H1 (cell line): ENCODE measurements at regions not wholly inside any gene's neighbourhood (a gene's known extent, or its start where the extent isn't known, plus 50 kb on each side); places are given as distances from the start of the nearest gene placed in this dataset.

Experiments used
- CTCF ChIA-PET: fragments of 300-600 bp; sonication (Branson Sonifier 250); formaldehyde crosslinking; loops from one replicate; lab custom pipeline; 2021; ENCODE audit not compliant: partially characterized antibody; lab: Charles Lee
- POLR2A ChIA-PET: fragments of 300-600 bp; sonication (Branson Sonifier 250); formaldehyde crosslinking; loops from one replicate; lab custom pipeline; 2021; ENCODE audit warnings: inconsistent platforms; ENCODE audit not compliant: partially characterized antibody; lab: Charles Lee
- DNase-seq, 2 experiments: peaks; one replicate each; pipeline versions ENCODE4 v3.0.0 to v3.0.0-alpha.2; 2010 to 2022; ENCODE audit warnings: low spot score in 2 of 2, low read depth in 1 of 2, mixed read lengths in 1 of 2
- FAIRE-seq: peaks from 2 replicates; lab custom pipeline; 2011; peaks lifted over from hg19 to GRCh38; lab: Jason Lieb, UNC
- H2AFZ ChIP-seq: 2 replicates; pipeline ENCODE4 v1.8.1; 2012; ENCODE audit warnings: low read length, inconsistent platforms
- H2AK5ac ChIP-seq: 2 replicates; pipeline ENCODE4 v1.6.1; 2013; ENCODE audit warnings: low read depth, low read length
- H2BK120ac ChIP-seq: replicated peaks from 2 replicates; pipeline ENCODE3; 2013; ENCODE audit warnings: low read depth, low read length, inconsistent platforms
- H2BK12ac ChIP-seq: 2 replicates; pipeline ENCODE4 v1.6.1; 2013; ENCODE audit warnings: low read depth, low read length
- H2BK15ac ChIP-seq: 2 replicates; pipeline ENCODE4 v1.6.1; 2013; ENCODE audit warnings: low read length
- H2BK20ac ChIP-seq: 2 replicates; pipeline ENCODE4 v1.6.1; 2013; ENCODE audit warnings: low read length
- H2BK5ac ChIP-seq: 2 replicates; pipeline ENCODE4 v1.6.1; 2013; ENCODE audit warnings: low read depth, low read length
- H3K14ac ChIP-seq: 2 replicates; pipeline ENCODE4 v1.6.1; 2013; ENCODE audit warnings: inconsistent platforms; ENCODE audit not compliant: insufficient read length
- H3K18ac ChIP-seq: 2 replicates; pipeline ENCODE4 v1.6.1; 2013; ENCODE audit warnings: low read length; ENCODE audit errors: extremely low read depth
- H3K23ac ChIP-seq: 2 replicates; pipeline ENCODE4 v1.6.1; 2013; ENCODE audit warnings: inconsistent platforms; ENCODE audit not compliant: insufficient read length
- H3K23me2 ChIP-seq: 2 replicates; pipeline ENCODE4 v1.6.1; 2013; ENCODE audit warnings: low read depth, low read length
- H3K27ac ChIP-seq: 2 replicates; pipeline ENCODE4 v1.6.1; 2011; ENCODE audit warnings: low read depth, low read length, inconsistent platforms
- H3K27me3 ChIP-seq, 4 experiments: replicated peaks in 1 of 4; 1 replicate in 1 of 4; 2 replicates in 3 of 4; pipeline versions ENCODE4 v1.6.1 to v1.8.1; 2011 to 2013; ENCODE audit warnings: low read length in 3 of 4, mild to moderate bottlenecking in 3 of 4, inconsistent platforms in 2 of 4, mixed read lengths in 2 of 4, moderate library complexity in 1 of 4; ENCODE audit not compliant: control insufficient read depth in 3 of 4, insufficient read depth in 3 of 4; ENCODE audit errors: extremely low read depth in 1 of 4
- H3K36me3 ChIP-seq, 4 experiments: 2 replicates each; pipeline versions ENCODE4 v1.6.1 to v1.8.1; 2011 to 2013; ENCODE audit warnings: mild to moderate bottlenecking in 4 of 4, low read length in 3 of 4, moderate library complexity in 2 of 4, control low read depth in 1 of 4, inconsistent platforms in 1 of 4; ENCODE audit not compliant: insufficient read depth in 4 of 4, control insufficient read depth in 2 of 4
- H3K4ac ChIP-seq: replicated peaks from 2 replicates; pipeline ENCODE3; 2013; ENCODE audit warnings: low read length, low read depth, mixed read lengths, inconsistent platforms; ENCODE audit not compliant: insufficient read length
- H3K4me1 ChIP-seq, 4 experiments: replicated peaks in 1 of 4; 1 replicate in 1 of 4; 2 replicates in 3 of 4; pipeline versions ENCODE4 v1.6.1 to v1.8.1; 2011 to 2013; ENCODE audit warnings: low read length in 3 of 4, inconsistent platforms in 2 of 4, mixed read lengths in 1 of 4; ENCODE audit not compliant: insufficient read depth in 4 of 4, control insufficient read depth in 3 of 4
- H3K4me2 ChIP-seq, 2 experiments: 2 replicates each; pipeline versions ENCODE4 v1.6.1 to v1.8.1; 2011 to 2013; ENCODE audit warnings: low read depth in 2 of 2, low read length in 2 of 2, control low read depth in 1 of 2, inconsistent platforms in 1 of 2, mild to moderate bottlenecking in 1 of 2; ENCODE audit not compliant: insufficient read depth in 1 of 2
- H3K4me3 ChIP-seq, 4 experiments: fragments of 200-600, 300-600 bp in 1 of 4; sonication (generic), shearing (Covaris generic), sonication (Bioruptor Twin) in 1 of 4; 2 replicates each; pipeline versions ENCODE4 v1.5.1 to v1.8.1; 2011 to 2016; ENCODE audit warnings: low read length in 4 of 4, low read depth in 3 of 4, control low read depth in 2 of 4, inconsistent platforms in 2 of 4, mild to moderate bottlenecking in 2 of 4, mixed read lengths in 1 of 4, moderate library complexity in 1 of 4; ENCODE audit not compliant: insufficient read depth in 2 of 4; ENCODE audit errors: extremely low read depth in 1 of 4
- H3K56ac ChIP-seq: replicated peaks from 2 replicates; pipeline ENCODE3; 2013; ENCODE audit warnings: low read depth, mild to moderate bottlenecking, mixed read lengths, low read length, inconsistent platforms; ENCODE audit not compliant: insufficient read length
- H3K79me1 ChIP-seq: 2 replicates; pipeline ENCODE4 v1.6.1; 2013; ENCODE audit warnings: low read depth, low read length, control low read depth
- H3K79me2 ChIP-seq, 2 experiments: 2 replicates each; pipeline versions ENCODE4 v1.6.1 to v1.8.1; 2012 to 2013; ENCODE audit warnings: low read length in 2 of 2, mild to moderate bottlenecking in 2 of 2, inconsistent platforms in 1 of 2; ENCODE audit not compliant: insufficient read depth in 2 of 2, control insufficient read depth in 1 of 2
- H3K9ac ChIP-seq, 4 experiments: replicated peaks in 1 of 4; 1 replicate in 1 of 4; 2 replicates in 3 of 4; pipeline versions ENCODE4 v1.6.1 to v1.8.1; 2011 to 2013; ENCODE audit warnings: low read depth in 3 of 4, low read length in 3 of 4, control low read depth in 2 of 4, mild to moderate bottlenecking in 2 of 4, moderate library complexity in 2 of 4, inconsistent platforms in 1 of 4; ENCODE audit errors: extremely low read depth in 1 of 4
- H3K9me3 ChIP-seq, 2 experiments: 2 replicates each; pipeline versions ENCODE4 v1.6.1 to v1.8.1; 2012 to 2013; ENCODE audit warnings: mild to moderate bottlenecking in 2 of 2, moderate library complexity in 2 of 2, control low read depth in 1 of 2, inconsistent platforms in 1 of 2, low read depth in 1 of 2, low read length in 1 of 2, mixed read lengths in 1 of 2; ENCODE audit not compliant: insufficient read depth in 2 of 2
- H4K20me1 ChIP-seq, 2 experiments: replicated peaks in 1 of 2; 2 replicates each; pipeline versions ENCODE3 to v1.8.1; 2011 to 2013; ENCODE audit warnings: inconsistent platforms in 2 of 2, low read length in 2 of 2, mild to moderate bottlenecking in 1 of 2; ENCODE audit not compliant: insufficient read depth in 2 of 2, control insufficient read depth in 1 of 2
- H4K5ac ChIP-seq: 2 replicates; pipeline ENCODE4 v1.6.1; 2013; ENCODE audit warnings: low read length, low read depth, mixed read lengths, inconsistent platforms; ENCODE audit not compliant: insufficient read length
- H4K8ac ChIP-seq: 2 replicates; pipeline ENCODE4 v1.8.0; 2013; ENCODE audit warnings: mild to moderate bottlenecking, moderate library complexity, low read length, inconsistent platforms; ENCODE audit not compliant: insufficient read depth; ENCODE audit errors: extremely low read depth
- H4K91ac ChIP-seq: replicated peaks from 2 replicates; pipeline ENCODE3; 2013; ENCODE audit warnings: low read length, mixed read lengths, inconsistent platforms; ENCODE audit not compliant: insufficient read length
- CBX5 ChIP-seq: fragments of 300-800, 300-1000 bp; sonication (generic); IDR thresholded peaks from 2 replicates; pipeline ENCODE4 v1.7.1; 2016; ENCODE audit warnings: antibody characterized with exemption, low read length, low read depth
- CEBPB ChIP-seq: IDR thresholded peaks from 2 replicates; pipeline ENCODE4 v1.6.1; 2012; ENCODE audit warnings: low read depth, low read length
- CHD2 ChIP-seq: IDR thresholded peaks from 2 replicates; pipeline ENCODE4 v1.6.1; 2012; ENCODE audit warnings: low read length, improper control_type of control experiment
- CREB1 ChIP-seq: IDR thresholded peaks from 2 replicates; pipeline ENCODE4 v1.6.1; 2012; ENCODE audit warnings: inconsistent platforms
- HDAC2 ChIP-seq, 2 experiments: fragments of 300-600 bp in 1 of 2; sonication (generic) in 1 of 2; IDR thresholded peaks; 2 replicates each; pipeline ENCODE4 v1.6.1; 2011 to 2012; ENCODE audit warnings: low read depth in 2 of 2, low read length in 2 of 2, mild to moderate bottlenecking in 2 of 2, moderate library complexity in 2 of 2, borderline replicate concordance in 1 of 2, inconsistent platforms in 1 of 2
- JUND ChIP-seq: IDR thresholded peaks from 2 replicates; pipeline ENCODE4 v1.6.1; 2011; ENCODE audit warnings: mild to moderate bottlenecking, improper control_type of control experiment, low read length
- PHF8 ChIP-seq: fragments of 200-600 bp; sonication (generic); conservative IDR thresholded peaks from 2 replicates; pipeline ENCODE4 v1.7.1; 2012; ENCODE audit warnings: low read depth, mild to moderate bottlenecking, inconsistent platforms, low read length, moderate library complexity
- POLR2A ChIP-seq, 2 experiments: IDR thresholded peaks; 1 replicate in 1 of 2; 2 replicates in 1 of 2; pipeline ENCODE4 v1.6.1; 2011; ENCODE audit warnings: low read depth in 2 of 2, low read length in 2 of 2, mild to moderate bottlenecking in 2 of 2; ENCODE audit errors: control extremely low read depth in 1 of 2
- RAD21 ChIP-seq, 2 experiments: IDR thresholded peaks in 1 of 2; conservative IDR thresholded peaks in 1 of 2; 2 replicates each; pipeline ENCODE4 v1.6.1; 2011; ENCODE audit warnings: low read depth in 2 of 2, low read length in 2 of 2, improper control_type of control experiment in 1 of 2, inconsistent platforms in 1 of 2, mild to moderate bottlenecking in 1 of 2, moderate library complexity in 1 of 2
- RFX5 ChIP-seq: IDR thresholded peaks from 2 replicates; pipeline ENCODE4 v1.6.1; 2011; ENCODE audit warnings: low read depth, low read length, improper control_type of control experiment, borderline replicate concordance
- SIN3A ChIP-seq, 2 experiments: IDR thresholded peaks in 1 of 2; conservative IDR thresholded peaks in 1 of 2; 2 replicates each; pipeline ENCODE4 v1.6.1; 2011 to 2012; ENCODE audit warnings: low read length in 2 of 2, improper control_type of control experiment in 1 of 2, low read depth in 1 of 2, mild to moderate bottlenecking in 1 of 2
- SIRT6 ChIP-seq: IDR thresholded peaks from one replicate; pipeline ENCODE4 v1.7.1; 2012; ENCODE audit warnings: low read length, inconsistent platforms
- SP2 ChIP-seq: IDR thresholded peaks from 2 replicates; pipeline ENCODE4 v1.6.1; 2012; ENCODE audit warnings: mild to moderate bottlenecking, low read length, inconsistent platforms
- WGBS, 2 experiments: shearing (Covaris generic) in 1 of 2; methylation state at CpG; one replicate each; pipeline versions ENCODE4 v1.1.6 to v1.1.7; 2013 to 2015; ENCODE audit warnings: low lambda C conversion rate in 2 of 2, mixed read lengths in 2 of 2, inconsistent platforms in 1 of 2, low coverage in 1 of 2, missing lambda C conversion rate in 1 of 2; ENCODE audit not compliant: insufficient replicate concordance in 2 of 2, insufficient coverage in 1 of 2, insufficient read length in 1 of 2; ENCODE audit errors: extremely low coverage in 1 of 2, missing lambda C conversion rate in 1 of 2; 5-methylcytosine and 5-hydroxymethylcytosine counted together
- TF ChIP-seq, protein P1 (sequence below): IDR thresholded peaks from 2 replicates; pipeline ENCODE4 v1.6.1; 2012; ENCODE audit warnings: inconsistent platforms

DNA sequence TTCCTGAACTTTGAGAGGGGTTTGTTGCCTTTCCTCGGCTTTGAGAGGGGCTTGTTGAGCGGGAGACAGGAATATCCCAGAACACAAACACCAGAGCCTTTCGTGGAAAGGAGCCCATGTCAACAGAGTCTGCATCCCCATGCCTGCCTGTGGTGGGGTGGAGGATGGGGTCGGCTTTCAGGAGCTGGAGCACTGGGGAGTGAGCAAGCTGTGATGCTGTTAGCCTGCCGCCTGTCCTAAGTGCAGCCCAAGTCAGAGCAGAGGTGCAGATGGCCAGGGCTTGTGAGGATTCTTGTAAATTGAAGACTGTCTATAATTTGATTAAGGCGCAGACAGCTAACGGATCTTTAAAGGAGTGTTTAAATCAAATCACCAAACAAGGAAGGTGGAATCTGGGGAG lies 103.3 kb upstream of the ANK2 start:
- DNase-seq (no peak), FAIRE-seq (no peak)
- CTCF ChIA-PET = interaction anchor here (0.5 to 4.9 kb wide), 9 partner anchors 8 to 730 kb away, joined by 3 to 45 read pairs (median 3); no protein-coding TSS in a partner anchor
- TF ChIP-seq HDAC2 (IDR thresholded peaks at IDR 0.05; ENCODE audit: borderline replicate concordance in 1 of 2, low read depth in 2 of 2, low read length in 2 of 2) = no peak
- no peak for TF ChIP-seq SP2
- no peak for TF ChIP-seq CBX5
- no peak for TF ChIP-seq CHD2
- no peak for TF ChIP-seq RFX5
- TF ChIP-seq PHF8 = no peak
- no peak for TF ChIP-seq SIRT6
- no peak for TF ChIP-seq SIN3A (conservative IDR thresholded peaks at IDR 0.05 in 1 of 2, IDR thresholded peaks at IDR 0.05 in 1 of 2; ENCODE audit: low read depth in 1 of 2, low read length in 2 of 2)
- TF ChIP-seq JUND = no peak
- TF ChIP-seq RAD21 (IDR thresholded peaks at IDR 0.05 in 1 of 2, conservative IDR thresholded peaks at IDR 0.05 in 1 of 2; ENCODE audit: low read depth in 2 of 2, low read length in 2 of 2) = no peak
- no peak for TF ChIP-seq POLR2A (IDR thresholded peaks at IDR 0.05; ENCODE audit: control extremely low read depth in 1 of 2, low read depth in 2 of 2, low read length in 2 of 2)
- TF ChIP-seq, protein P1, sequence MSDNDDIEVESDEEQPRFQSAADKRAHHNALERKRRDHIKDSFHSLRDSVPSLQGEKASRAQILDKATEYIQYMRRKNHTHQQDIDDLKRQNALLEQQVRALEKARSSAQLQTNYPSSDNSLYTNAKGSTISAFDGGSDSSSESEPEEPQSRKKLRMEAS = no peak
- no peak for TF ChIP-seq CEBPB
- no peak for TF ChIP-seq CREB1

More for the DNA sequence above, 103.3 kb upstream of the ANK2 start:
- H3K4ac ChIP-seq = no peak overlapping the region
- no peak overlapping the region for H3K23ac ChIP-seq
- H3K23me2 ChIP-seq = no peaks in the 10 kb centered on the region
- POLR2A ChIA-PET = interaction anchor here (0.9 kb wide), 1 partner anchor 301 kb away, joined by 3 read pairs; no protein-coding TSS in a partner anchor
- no peaks in the 10 kb centered on the region for H3K4me1 ChIP-seq
- no peaks in the 10 kb centered on the region for H3K9me3 ChIP-seq
- no peak overlapping the region for H4K8ac ChIP-seq
- no peak overlapping the region for H3K14ac ChIP-seq
- H2BK120ac ChIP-seq = no peak overlapping the region
- H4K20me1 ChIP-seq = no peaks in the 10 kb centered on the region
- H2BK5ac ChIP-seq = no peak overlapping the region
- H4K91ac ChIP-seq = no peak overlapping the region
- no peak overlapping the region for H3K4me3 ChIP-seq
- H2AK5ac ChIP-seq = no peak overlapping the region
- H3K36me3 ChIP-seq = no peaks in the 10 kb centered on the region; a peak in 1 of 8 replicates
- H3K79me2 ChIP-seq = no peaks in the 10 kb centered on the region
- no peaks in the 10 kb centered on the region; the same call in 1 of the 2 replicates for H3K79me1 ChIP-seq
- H2AFZ ChIP-seq = no peak overlapping the region
- no peak overlapping the region for H2BK15ac ChIP-seq
- H2BK20ac ChIP-seq = no peak overlapping the region
- no peak overlapping the region for H3K18ac ChIP-seq
- no peak overlapping the region for H3K56ac ChIP-seq
- H2BK12ac ChIP-seq = no peak overlapping the region
- H3K4me2 ChIP-seq = no peak overlapping the region
- no peak overlapping the region for H3K9ac ChIP-seq
- no peak overlapping the region for H3K27ac ChIP-seq
- no peak overlapping the region for H4K5ac ChIP-seq
- 86% methylated on average over 7 of the region's 7 CpGs; no CpG with 5 or more reads in 1 of the 2 experiments for WGBS, 2 experiments
- H3K27me3 ChIP-seq = no peaks in the 10 kb centered on the region
